ENCODE measurements at regions not wholly inside any gene's neighbourhood (a gene's known extent, or its start where the extent isn't known, plus 50 kb on each side); places are given as distances from the start of the nearest gene placed in this dataset.
A peak's percentile ranks its signal among the peaks of the same experiment; 100 is the strongest.

DNA sequence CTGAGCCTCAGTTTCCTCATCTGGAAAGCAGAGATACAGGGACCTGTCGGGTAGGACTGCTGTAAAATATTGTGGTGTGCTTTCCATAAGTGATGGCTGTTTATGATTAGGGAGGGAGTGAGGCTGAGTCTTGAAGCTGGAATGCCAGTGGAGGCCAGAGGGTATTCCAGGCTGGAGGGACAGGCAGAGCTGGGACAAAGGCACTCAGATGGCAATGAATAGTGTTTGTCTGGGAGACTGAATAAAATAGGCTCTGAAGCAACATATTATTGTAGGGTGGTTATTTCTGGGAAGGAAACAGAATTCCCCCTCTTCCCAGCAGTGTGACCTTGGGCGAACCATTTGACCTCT lies 120.7 kb downstream of the INHBB start (continued):
- TF ChIP-seq SOX13 (IDR thresholded peaks at IDR 0.05) (no peak), SOX13 (CRISPR knock-in tag; conservative IDR thresholded peaks at IDR 0.05 in 1 of 2, IDR thresholded peaks at IDR 0.05 in 1 of 2) (0 out of 4 replicates have a peak, but pooled peaks of 1 of the 2 experiments have one; percentile 19), ZNF34 (CRISPR knock-in tag; IDR thresholded peaks at IDR 0.05; ENCODE audit: borderline replicate concordance) (no peak), WIZ (CRISPR knock-in tag; IDR thresholded peaks at IDR 0.05) (no peak), ZNF644 (CRISPR knock-in tag; IDR thresholded peaks at IDR 0.05; ENCODE audit: low read depth) (no peak), FOXO1 (CRISPR knock-in tag; IDR thresholded peaks at IDR 0.05) (no peak), HCFC1 (IDR thresholded peaks at IDR 0.05; ENCODE audit: low read depth, low read length) (no peak), MXI1 (IDR thresholded peaks at IDR 0.05; ENCODE audit: borderline replicate concordance, low read depth, low read length) (no peak), ZBTB1 (CRISPR knock-in tag; IDR thresholded peaks at IDR 0.05; ENCODE audit: borderline replicate concordance) (no peak), ZNF616 (CRISPR knock-in tag; IDR thresholded peaks at IDR 0.05; ENCODE audit: low read depth) (no peak), NFKB2 (CRISPR knock-in tag; IDR thresholded peaks at IDR 0.05; ENCODE audit: borderline replicate concordance) (no peak), TAF1 (CRISPR knock-in tag; IDR thresholded peaks at IDR 0.05) (no peak), NR2F1 (CRISPR knock-in tag; IDR thresholded peaks at IDR 0.05) (no peak)
- TF ChIP-seq, protein P1, sequence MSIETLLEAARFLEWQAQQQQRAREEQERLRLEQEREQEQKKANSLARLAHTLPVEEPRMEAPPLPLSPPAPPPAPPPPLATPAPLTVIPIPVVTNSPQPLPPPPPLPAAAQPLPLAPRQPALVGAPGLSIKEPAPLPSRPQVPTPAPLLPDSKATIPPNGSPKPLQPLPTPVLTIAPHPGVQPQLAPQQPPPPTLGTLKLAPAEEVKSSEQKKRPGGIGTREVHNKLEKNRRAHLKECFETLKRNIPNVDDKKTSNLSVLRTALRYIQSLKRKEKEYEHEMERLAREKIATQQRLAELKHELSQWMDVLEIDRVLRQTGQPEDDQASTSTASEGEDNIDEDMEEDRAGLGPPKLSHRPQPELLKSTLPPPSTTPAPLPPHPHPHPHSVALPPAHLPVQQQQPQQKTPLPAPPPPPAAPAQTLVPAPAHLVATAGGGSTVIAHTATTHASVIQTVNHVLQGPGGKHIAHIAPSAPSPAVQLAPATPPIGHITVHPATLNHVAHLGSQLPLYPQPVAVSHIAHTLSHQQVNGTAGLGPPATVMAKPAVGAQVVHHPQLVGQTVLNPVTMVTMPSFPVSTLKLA (IDR thresholded peaks at IDR 0.05) = no peak
- TF ChIP-seq, protein P2, sequence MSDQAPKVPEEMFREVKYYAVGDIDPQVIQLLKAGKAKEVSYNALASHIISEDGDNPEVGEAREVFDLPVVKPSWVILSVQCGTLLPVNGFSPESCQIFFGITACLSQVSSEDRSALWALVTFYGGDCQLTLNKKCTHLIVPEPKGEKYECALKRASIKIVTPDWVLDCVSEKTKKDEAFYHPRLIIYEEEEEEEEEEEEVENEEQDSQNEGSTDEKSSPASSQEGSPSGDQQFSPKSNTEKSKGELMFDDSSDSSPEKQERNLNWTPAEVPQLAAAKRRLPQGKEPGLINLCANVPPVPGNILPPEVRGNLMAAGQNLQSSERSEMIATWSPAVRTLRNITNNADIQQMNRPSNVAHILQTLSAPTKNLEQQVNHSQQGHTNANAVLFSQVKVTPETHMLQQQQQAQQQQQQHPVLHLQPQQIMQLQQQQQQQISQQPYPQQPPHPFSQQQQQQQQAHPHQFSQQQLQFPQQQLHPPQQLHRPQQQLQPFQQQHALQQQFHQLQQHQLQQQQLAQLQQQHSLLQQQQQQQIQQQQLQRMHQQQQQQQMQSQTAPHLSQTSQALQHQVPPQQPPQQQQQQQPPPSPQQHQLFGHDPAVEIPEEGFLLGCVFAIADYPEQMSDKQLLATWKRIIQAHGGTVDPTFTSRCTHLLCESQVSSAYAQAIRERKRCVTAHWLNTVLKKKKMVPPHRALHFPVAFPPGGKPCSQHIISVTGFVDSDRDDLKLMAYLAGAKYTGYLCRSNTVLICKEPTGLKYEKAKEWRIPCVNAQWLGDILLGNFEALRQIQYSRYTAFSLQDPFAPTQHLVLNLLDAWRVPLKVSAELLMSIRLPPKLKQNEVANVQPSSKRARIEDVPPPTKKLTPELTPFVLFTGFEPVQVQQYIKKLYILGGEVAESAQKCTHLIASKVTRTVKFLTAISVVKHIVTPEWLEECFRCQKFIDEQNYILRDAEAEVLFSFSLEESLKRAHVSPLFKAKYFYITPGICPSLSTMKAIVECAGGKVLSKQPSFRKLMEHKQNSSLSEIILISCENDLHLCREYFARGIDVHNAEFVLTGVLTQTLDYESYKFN (CRISPR knock-in tag; conservative IDR thresholded peaks at IDR 0.05) = no peak
- TF ChIP-seq, protein P3, sequence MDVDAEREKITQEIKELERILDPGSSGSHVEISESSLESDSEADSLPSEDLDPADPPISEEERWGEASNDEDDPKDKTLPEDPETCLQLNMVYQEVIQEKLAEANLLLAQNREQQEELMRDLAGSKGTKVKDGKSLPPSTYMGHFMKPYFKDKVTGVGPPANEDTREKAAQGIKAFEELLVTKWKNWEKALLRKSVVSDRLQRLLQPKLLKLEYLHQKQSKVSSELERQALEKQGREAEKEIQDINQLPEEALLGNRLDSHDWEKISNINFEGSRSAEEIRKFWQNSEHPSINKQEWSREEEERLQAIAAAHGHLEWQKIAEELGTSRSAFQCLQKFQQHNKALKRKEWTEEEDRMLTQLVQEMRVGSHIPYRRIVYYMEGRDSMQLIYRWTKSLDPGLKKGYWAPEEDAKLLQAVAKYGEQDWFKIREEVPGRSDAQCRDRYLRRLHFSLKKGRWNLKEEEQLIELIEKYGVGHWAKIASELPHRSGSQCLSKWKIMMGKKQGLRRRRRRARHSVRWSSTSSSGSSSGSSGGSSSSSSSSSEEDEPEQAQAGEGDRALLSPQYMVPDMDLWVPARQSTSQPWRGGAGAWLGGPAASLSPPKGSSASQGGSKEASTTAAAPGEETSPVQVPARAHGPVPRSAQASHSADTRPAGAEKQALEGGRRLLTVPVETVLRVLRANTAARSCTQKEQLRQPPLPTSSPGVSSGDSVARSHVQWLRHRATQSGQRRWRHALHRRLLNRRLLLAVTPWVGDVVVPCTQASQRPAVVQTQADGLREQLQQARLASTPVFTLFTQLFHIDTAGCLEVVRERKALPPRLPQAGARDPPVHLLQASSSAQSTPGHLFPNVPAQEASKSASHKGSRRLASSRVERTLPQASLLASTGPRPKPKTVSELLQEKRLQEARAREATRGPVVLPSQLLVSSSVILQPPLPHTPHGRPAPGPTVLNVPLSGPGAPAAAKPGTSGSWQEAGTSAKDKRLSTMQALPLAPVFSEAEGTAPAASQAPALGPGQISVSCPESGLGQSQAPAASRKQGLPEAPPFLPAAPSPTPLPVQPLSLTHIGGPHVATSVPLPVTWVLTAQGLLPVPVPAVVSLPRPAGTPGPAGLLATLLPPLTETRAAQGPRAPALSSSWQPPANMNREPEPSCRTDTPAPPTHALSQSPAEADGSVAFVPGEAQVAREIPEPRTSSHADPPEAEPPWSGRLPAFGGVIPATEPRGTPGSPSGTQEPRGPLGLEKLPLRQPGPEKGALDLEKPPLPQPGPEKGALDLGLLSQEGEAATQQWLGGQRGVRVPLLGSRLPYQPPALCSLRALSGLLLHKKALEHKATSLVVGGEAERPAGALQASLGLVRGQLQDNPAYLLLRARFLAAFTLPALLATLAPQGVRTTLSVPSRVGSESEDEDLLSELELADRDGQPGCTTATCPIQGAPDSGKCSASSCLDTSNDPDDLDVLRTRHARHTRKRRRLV (CRISPR knock-in tag; IDR thresholded peaks at IDR 0.05) = peak; percentile 18; the same call in 1 of the 2 replicates
- TF ChIP-seq, protein P4, sequence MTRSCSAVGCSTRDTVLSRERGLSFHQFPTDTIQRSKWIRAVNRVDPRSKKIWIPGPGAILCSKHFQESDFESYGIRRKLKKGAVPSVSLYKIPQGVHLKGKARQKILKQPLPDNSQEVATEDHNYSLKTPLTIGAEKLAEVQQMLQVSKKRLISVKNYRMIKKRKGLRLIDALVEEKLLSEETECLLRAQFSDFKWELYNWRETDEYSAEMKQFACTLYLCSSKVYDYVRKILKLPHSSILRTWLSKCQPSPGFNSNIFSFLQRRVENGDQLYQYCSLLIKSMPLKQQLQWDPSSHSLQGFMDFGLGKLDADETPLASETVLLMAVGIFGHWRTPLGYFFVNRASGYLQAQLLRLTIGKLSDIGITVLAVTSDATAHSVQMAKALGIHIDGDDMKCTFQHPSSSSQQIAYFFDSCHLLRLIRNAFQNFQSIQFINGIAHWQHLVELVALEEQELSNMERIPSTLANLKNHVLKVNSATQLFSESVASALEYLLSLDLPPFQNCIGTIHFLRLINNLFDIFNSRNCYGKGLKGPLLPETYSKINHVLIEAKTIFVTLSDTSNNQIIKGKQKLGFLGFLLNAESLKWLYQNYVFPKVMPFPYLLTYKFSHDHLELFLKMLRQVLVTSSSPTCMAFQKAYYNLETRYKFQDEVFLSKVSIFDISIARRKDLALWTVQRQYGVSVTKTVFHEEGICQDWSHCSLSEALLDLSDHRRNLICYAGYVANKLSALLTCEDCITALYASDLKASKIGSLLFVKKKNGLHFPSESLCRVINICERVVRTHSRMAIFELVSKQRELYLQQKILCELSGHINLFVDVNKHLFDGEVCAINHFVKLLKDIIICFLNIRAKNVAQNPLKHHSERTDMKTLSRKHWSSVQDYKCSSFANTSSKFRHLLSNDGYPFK (CRISPR knock-in tag; IDR thresholded peaks at IDR 0.05; ENCODE audit: borderline replicate concordance) = no peak
